ENCODE measurements at regions not wholly inside any gene's neighbourhood (a gene's known extent, or its start where the extent isn't known, plus 50 kb on each side); places are given as distances from the start of the nearest gene placed in this dataset.
A peak's percentile ranks its signal among the peaks of the same experiment; 100 is the strongest.

GRCh38 chr9:16033921-16034691, 481.3 kb downstream of the CCDC171 start:
- Histone ChIP-seq H3K36me3 (ENCODE audit: control insufficient read depth, insufficient read depth, low read length) (no peaks in the 10 kb centered on the region), H3K27me3 (replicated peaks; ENCODE audit: control insufficient read depth, insufficient read depth, low read length) (no peaks in the 10 kb centered on the region), H3K4me3 (replicated peaks; ENCODE audit: low read depth, low read length) (no peak overlapping the region)
- DNase-seq (ENCODE audit: extremely low read depth, insufficient read length) = no peak
- TF ChIP-seq, protein P1, sequence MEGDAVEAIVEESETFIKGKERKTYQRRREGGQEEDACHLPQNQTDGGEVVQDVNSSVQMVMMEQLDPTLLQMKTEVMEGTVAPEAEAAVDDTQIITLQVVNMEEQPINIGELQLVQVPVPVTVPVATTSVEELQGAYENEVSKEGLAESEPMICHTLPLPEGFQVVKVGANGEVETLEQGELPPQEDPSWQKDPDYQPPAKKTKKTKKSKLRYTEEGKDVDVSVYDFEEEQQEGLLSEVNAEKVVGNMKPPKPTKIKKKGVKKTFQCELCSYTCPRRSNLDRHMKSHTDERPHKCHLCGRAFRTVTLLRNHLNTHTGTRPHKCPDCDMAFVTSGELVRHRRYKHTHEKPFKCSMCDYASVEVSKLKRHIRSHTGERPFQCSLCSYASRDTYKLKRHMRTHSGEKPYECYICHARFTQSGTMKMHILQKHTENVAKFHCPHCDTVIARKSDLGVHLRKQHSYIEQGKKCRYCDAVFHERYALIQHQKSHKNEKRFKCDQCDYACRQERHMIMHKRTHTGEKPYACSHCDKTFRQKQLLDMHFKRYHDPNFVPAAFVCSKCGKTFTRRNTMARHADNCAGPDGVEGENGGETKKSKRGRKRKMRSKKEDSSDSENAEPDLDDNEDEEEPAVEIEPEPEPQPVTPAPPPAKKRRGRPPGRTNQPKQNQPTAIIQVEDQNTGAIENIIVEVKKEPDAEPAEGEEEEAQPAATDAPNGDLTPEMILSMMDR (IDR thresholded peaks at IDR 0.05; ENCODE audit: insufficient read depth, low read length, poor library complexity, severe bottlenecking) = no peak

GRCh38 chr9:16039218-16039987, 486.6 kb downstream of the CCDC171 start:
- no peak overlapping the region for H3K4me3 ChIP-seq (replicated peaks; ENCODE audit: low read depth, low read length)
- H3K27me3 ChIP-seq (replicated peaks; ENCODE audit: control insufficient read depth, insufficient read depth, low read length) = no peaks in the 10 kb centered on the region
- DNase-seq (ENCODE audit: extremely low read depth, insufficient read length) = no peak
- no peaks in the 10 kb centered on the region for H3K36me3 ChIP-seq (ENCODE audit: control insufficient read depth, insufficient read depth, low read length)
- TF ChIP-seq, protein P1 (IDR thresholded peaks at IDR 0.05; ENCODE audit: insufficient read depth, low read length, poor library complexity, severe bottlenecking) = peak; percentile 47

- Histone ChIP-seq H3K4me3 (replicated peaks; ENCODE audit: low read depth, low read length) (no peak overlapping the region), H3K36me3 (ENCODE audit: control insufficient read depth, insufficient read depth, low read length) (no peaks in the 10 kb centered on the region), H3K27me3 (replicated peaks; ENCODE audit: control insufficient read depth, insufficient read depth, low read length) (no peaks in the 10 kb centered on the region)
- DNase-seq (ENCODE audit: extremely low read depth, insufficient read length) = no peak
- TF ChIP-seq, protein P1 (IDR thresholded peaks at IDR 0.05; ENCODE audit: insufficient read depth, low read length, poor library complexity, severe bottlenecking) = no peak
Observed at GRCh38 chr9:16039988-16040761, 487.3 kb downstream of the CCDC171 start.

DNA sequence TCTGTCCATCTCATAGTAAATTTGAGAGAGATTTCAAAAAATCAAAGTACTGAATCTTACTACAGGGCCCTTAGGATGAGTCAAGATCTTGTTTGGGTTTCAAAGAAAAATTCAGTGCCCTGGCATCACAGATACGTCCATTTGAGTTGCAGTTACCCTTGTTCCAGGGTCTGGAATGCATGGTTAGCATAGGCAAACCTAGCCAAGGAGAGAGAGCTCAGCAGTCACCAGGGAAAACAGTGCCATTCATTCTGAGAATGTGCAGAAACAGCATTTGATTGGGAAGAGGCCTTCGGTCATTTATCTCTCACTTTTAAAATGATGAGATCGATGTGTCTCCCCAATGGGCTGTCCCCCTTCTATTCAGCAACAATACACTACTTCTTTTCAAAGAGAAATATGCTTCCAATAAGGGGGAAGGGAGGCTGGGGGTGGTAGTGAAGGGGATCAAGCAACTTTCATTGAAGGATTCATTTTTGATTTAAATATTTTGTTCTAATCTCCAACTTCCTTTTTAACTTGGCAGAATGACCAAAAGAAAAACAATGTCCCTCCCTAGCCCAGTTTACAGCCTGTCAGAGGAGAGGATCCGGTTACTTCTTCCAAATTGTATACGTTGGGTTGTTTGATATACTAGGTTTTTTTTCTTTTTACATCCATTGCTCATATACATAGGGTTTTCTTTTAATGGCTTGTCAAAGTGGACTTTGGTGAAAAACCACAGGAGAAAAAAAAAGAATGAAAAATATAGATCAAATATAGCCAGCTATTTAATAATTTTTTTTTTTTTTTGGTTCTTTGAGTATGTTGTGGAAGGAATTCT, 491.1 kb downstream of the CCDC171 start:
- H3K4me3 ChIP-seq (replicated peaks; ENCODE audit: low read depth, low read length) = no peak overlapping the region
- H3K27me3 ChIP-seq (replicated peaks; ENCODE audit: control insufficient read depth, insufficient read depth, low read length) = no peaks in the 10 kb centered on the region
- TF ChIP-seq, protein P1 (IDR thresholded peaks at IDR 0.05; ENCODE audit: insufficient read depth, low read length, poor library complexity, severe bottlenecking) = no peak
- no peaks in the 10 kb centered on the region for H3K36me3 ChIP-seq (ENCODE audit: control insufficient read depth, insufficient read depth, low read length)
- DNase-seq (ENCODE audit: extremely low read depth, insufficient read length) = no peak

- Histone ChIP-seq H3K36me3 (ENCODE audit: control insufficient read depth, insufficient read depth, low read length) (no peaks in the 10 kb centered on the region), H3K4me3 (replicated peaks; ENCODE audit: low read depth, low read length) (no peak overlapping the region), H3K27me3 (replicated peaks; ENCODE audit: control insufficient read depth, insufficient read depth, low read length) (no peaks in the 10 kb centered on the region)
- no peak for DNase-seq (ENCODE audit: extremely low read depth, insufficient read length)
- TF ChIP-seq, protein P1 (IDR thresholded peaks at IDR 0.05; ENCODE audit: insufficient read depth, low read length, poor library complexity, severe bottlenecking) = no peak
Observed at GRCh38 chr9:16044579-16044881, 491.7 kb downstream of the CCDC171 start.
